ENCODE measurements at regions not wholly inside any gene's neighbourhood (a gene's known extent, or its start where the extent isn't known, plus 50 kb on each side); places are given as distances from the start of the nearest gene placed in this dataset.
"Not testable (repeated sequence)": the region's sequence is repeated elsewhere in the genome, so short reads cannot be mapped to it uniquely, and the experiment has no call there.

- Histone ChIP-seq H3K27me3 (ENCODE audit: control insufficient read depth in 2 of 2, insufficient read depth in 2 of 2, low read length in 2 of 2) (no peaks in the 10 kb centered on the region), H3K4me1 (ENCODE audit: control insufficient read depth in 2 of 2, insufficient read depth in 2 of 2, low read length in 2 of 2) (peaks cover 0 to 3% of the 10 kb centered on the region in 2 donors), H3K27ac (ENCODE audit: low read depth, low read length) (no peak overlapping the region), H3K4me3 (ENCODE audit: low read length) (no peak overlapping the region), H3K9me3 (ENCODE audit: control insufficient read depth in 2 of 3, low read length in 3 of 3) (no peaks in the 10 kb centered on the region), H3K36me3 (ENCODE audit: control insufficient read depth in 2 of 3, insufficient read depth in 3 of 3, low read length in 3 of 3) (no peaks in the 10 kb centered on the region)
- peaks cover 5 to 51% (median 14%) of the 10 kb centered on the region in 5 donors for H3K27me3 Mint-ChIP-seq
- peaks cover 0 to 20% (median 6%) of the 10 kb centered on the region in 7 donors for H3K4me1 Mint-ChIP-seq
- ChIA-PET CTCF (interaction anchor here (0.5 to 11.8 kb wide), 16 partner anchors 10 to 632 kb away, joined by 3 to 130 read pairs (median 3); no protein-coding TSS in a partner anchor), POLR2A (no interaction called here)
- intact Hi-C loops (cut with micrococcal nuclease): loop anchor here (1.0 to 5.0 kb wide), 8 partner anchors 83 to 1185 kb away; partner anchors contain the start of genes CD58 (in 1 of the 2) and TRIM45 (in 1 of the 2)
- H3K27ac Mint-ChIP-seq: no peak overlapping the region
- no peak for DNase-seq
- ATAC-seq: no peak
- H3K4me3 Mint-ChIP-seq: no peak overlapping the region
- H3K9me3 Mint-ChIP-seq: no peaks in the 10 kb centered on the region
- no peaks in the 10 kb centered on the region for H3K36me3 Mint-ChIP-seq
Measured at GRCh38 chr1:117757668-117758067, 151.8 kb downstream of the TENT5C start.

DNA sequence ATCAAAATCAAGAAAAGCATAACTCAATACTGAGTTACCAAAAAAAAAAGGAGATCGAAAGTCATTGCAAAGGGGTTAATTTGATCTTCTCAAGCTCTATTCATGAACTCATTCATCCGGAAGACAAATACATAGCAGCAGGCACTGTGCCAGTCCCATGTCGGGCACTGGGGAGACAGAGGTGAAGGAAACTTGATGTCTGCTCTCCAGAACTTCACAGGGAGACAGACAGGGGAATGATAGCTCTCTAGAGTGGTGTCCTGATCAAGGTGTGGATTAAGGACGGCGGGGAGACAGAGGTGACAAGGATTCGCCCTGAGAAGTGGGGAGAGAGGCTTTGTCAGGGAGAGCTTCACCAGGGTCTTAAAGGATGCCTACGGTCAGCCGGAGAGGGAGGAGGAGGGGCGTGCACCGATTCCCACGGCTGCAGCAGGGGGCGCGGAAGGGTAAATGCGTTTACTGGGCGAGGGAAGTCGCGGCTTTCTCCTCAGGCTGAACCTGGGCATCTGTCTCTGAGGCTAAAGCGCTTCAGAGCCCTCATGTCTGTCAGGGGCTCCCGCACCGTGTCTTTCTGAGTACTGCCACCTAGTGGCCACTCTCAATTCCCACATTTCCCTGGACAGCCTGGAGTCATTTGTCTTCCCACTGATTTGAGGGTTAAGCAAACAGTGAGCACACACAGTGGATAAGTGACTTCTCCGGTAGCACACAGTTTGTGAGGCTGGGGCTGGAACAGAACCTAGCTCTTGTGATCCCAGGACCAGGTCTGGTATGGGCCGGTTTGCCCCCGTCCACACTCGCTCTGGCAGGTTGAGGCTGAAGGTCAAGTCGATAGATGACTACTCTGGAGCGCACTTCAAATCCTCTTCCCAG is 152.8 kb downstream of the TENT5C start:
- H3K27me3 Mint-ChIP-seq: peaks cover 0 to 43% (median 5%) of the 10 kb centered on the region in 5 donors
- POLR2A ChIA-PET: no interaction called here
- CTCF ChIA-PET: interaction anchor here (0.5 to 11.8 kb wide), 15 partner anchors 11 to 861 kb away, joined by 3 to 130 read pairs (median 3); no protein-coding TSS in a partner anchor
- peaks cover 0 to 3% of the 10 kb centered on the region in 2 donors for H3K4me1 ChIP-seq (ENCODE audit: control insufficient read depth in 2 of 2, insufficient read depth in 2 of 2, low read length in 2 of 2)
- no peaks in the 10 kb centered on the region for H3K9me3 ChIP-seq (ENCODE audit: control insufficient read depth in 2 of 3, low read length in 3 of 3)
- no peak overlapping the region for H3K27ac ChIP-seq (ENCODE audit: low read depth, low read length)
- H3K36me3 ChIP-seq (ENCODE audit: control insufficient read depth in 2 of 3, insufficient read depth in 3 of 3, low read length in 3 of 3): no peaks in the 10 kb centered on the region
- H3K4me3 Mint-ChIP-seq: peak overlapping the region; percentile 66 to 93 (median 84)
- H3K4me1 Mint-ChIP-seq: peaks cover 0 to 16% (median 6%) of the 10 kb centered on the region in 7 donors
- H3K27ac Mint-ChIP-seq: peak overlapping the region in 4 of 9 donors; percentile 3 to 47 (median 42)
- no peaks in the 10 kb centered on the region for H3K36me3 Mint-ChIP-seq
- intact Hi-C loops (cut with micrococcal nuclease): loop anchor here (1.0 to 5.0 kb wide), 9 partner anchors 84 to 1186 kb away; partner anchors contain the start of genes CD58 (in 1 of the 2) and TRIM45 (in 1 of the 2)
- ATAC-seq (peak; percentile 95), DNase-seq (peak; percentile 35 to 68 (median 61))
- peak overlapping the region; percentile 59 for H3K4me3 ChIP-seq (ENCODE audit: low read length)
- H3K27me3 ChIP-seq (ENCODE audit: control insufficient read depth in 2 of 2, insufficient read depth in 2 of 2, low read length in 2 of 2): no peaks in the 10 kb centered on the region
- no peaks in the 10 kb centered on the region for H3K9me3 Mint-ChIP-seq

DNA sequence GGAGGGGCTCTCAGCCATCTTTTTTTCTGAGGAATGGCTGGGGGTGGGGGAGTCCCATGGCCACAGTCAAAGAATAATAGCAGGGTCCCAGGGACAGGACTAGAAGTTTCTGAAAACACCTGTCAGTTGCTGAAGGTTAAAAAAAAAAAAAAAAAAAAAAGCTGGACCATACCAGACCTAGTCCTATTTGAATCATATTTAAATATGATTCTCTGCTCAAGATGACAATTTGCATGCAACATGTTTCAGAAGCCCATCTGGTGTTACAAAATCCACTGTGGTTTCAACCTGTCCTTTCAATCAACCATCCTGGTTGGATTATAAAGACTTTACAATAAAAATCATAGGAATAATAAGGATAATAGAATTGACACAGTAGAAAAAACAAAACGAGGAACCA is 153.7 kb downstream of the TENT5C start:
- Histone ChIP-seq H3K27ac (ENCODE audit: low read depth, low read length) (no peak overlapping the region), H3K4me1 (ENCODE audit: control insufficient read depth in 2 of 2, insufficient read depth in 2 of 2, low read length in 2 of 2) (no peaks in the 10 kb centered on the region), H3K9me3 (ENCODE audit: control insufficient read depth in 2 of 3, low read length in 3 of 3) (no peaks in the 10 kb centered on the region), H3K4me3 (ENCODE audit: low read length) (no peak overlapping the region), H3K36me3 (ENCODE audit: control insufficient read depth in 2 of 3, insufficient read depth in 3 of 3, low read length in 3 of 3) (no peaks in the 10 kb centered on the region), H3K27me3 (ENCODE audit: control insufficient read depth in 2 of 2, insufficient read depth in 2 of 2, low read length in 2 of 2) (no peaks in the 10 kb centered on the region)
- POLR2A ChIA-PET: interaction anchor here (0.8 kb wide), 1 partner anchor 259 kb away, joined by 3 read pairs; no protein-coding TSS in a partner anchor
- intact Hi-C loops (cut with micrococcal nuclease): loop anchor here (1.0 to 5.0 kb wide), 4 partner anchors 138 to 1187 kb away; partner anchors contain the start of genes CD58 (in 1 of the 2) and TRIM45 (in 1 of the 2)
- Mint-ChIP-seq H3K9me3 (peaks cover 0 to 1% (median 0%) of the 10 kb centered on the region in 11 donors), H3K4me1 (peaks cover 0 to 11% (median 6%) of the 10 kb centered on the region in 7 donors), H3K27ac (no peak overlapping the region), H3K27me3 (peaks cover 0 to 38% (median 4%) of the 10 kb centered on the region in 5 donors), H3K36me3 (no peaks in the 10 kb centered on the region), H3K4me3 (no peak overlapping the region)
- CTCF ChIA-PET: interaction anchor here (0.8 to 11.8 kb wide), 4 partner anchors 48 to 249 kb away, joined by 3 to 130 read pairs (median 54); no protein-coding TSS in a partner anchor
- DNase-seq: no peak
- ATAC-seq: no peak

DNA sequence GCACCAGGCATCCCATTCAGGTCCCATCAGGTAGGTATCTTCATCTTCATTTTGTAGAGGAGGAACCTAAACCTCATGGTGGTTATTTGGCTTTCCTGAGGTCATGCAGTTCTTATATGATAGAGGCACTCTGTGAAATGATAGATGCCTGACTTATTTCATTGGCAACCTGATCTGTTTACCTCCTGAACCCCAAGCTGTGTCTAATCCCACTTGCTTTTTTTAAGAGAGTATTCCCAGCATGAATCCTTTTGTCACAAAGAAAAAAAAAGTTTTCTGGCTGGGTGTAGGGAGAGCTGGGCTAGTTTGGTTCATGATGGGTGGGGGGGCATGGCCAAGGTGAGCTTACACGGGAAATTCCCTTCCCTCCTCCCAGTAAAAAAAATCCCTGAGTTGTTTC is 154.2 kb downstream of the TENT5C start:
- no peak overlapping the region for H3K4me3 ChIP-seq (ENCODE audit: low read length)
- H3K27me3 ChIP-seq (ENCODE audit: control insufficient read depth in 2 of 2, insufficient read depth in 2 of 2, low read length in 2 of 2): no peaks in the 10 kb centered on the region
- intact Hi-C loops (cut with micrococcal nuclease): no loop called here
- ATAC-seq (no peak), DNase-seq (no peak)
- peaks cover 0 to 2% (median 0%) of the 10 kb centered on the region in 11 donors for H3K9me3 Mint-ChIP-seq
- H3K4me1 ChIP-seq (ENCODE audit: control insufficient read depth in 2 of 2, insufficient read depth in 2 of 2, low read length in 2 of 2): no peaks in the 10 kb centered on the region
- H3K36me3 Mint-ChIP-seq: no peaks in the 10 kb centered on the region
- ChIA-PET POLR2A (interaction anchor here (0.8 kb wide), 1 partner anchor 260 kb away, joined by 3 read pairs; no protein-coding TSS in a partner anchor), CTCF (interaction anchor here (1.1 to 11.8 kb wide), 2 partner anchors 49 to 225 kb away, joined by 4 to 130 read pairs; no protein-coding TSS in a partner anchor)
- H3K4me3 Mint-ChIP-seq: no peak overlapping the region
- peaks cover 0 to 38% (median 4%) of the 10 kb centered on the region in 5 donors for H3K27me3 Mint-ChIP-seq
- H3K27ac ChIP-seq (ENCODE audit: low read depth, low read length): no peak overlapping the region
- H3K9me3 ChIP-seq (ENCODE audit: control insufficient read depth in 2 of 3, low read length in 3 of 3): no peaks in the 10 kb centered on the region
- no peak overlapping the region for H3K27ac Mint-ChIP-seq
- no peaks in the 10 kb centered on the region for H3K36me3 ChIP-seq (ENCODE audit: control insufficient read depth in 2 of 3, insufficient read depth in 3 of 3, low read length in 3 of 3)
- peaks cover 0 to 11% (median 6%) of the 10 kb centered on the region in 7 donors for H3K4me1 Mint-ChIP-seq

DNA sequence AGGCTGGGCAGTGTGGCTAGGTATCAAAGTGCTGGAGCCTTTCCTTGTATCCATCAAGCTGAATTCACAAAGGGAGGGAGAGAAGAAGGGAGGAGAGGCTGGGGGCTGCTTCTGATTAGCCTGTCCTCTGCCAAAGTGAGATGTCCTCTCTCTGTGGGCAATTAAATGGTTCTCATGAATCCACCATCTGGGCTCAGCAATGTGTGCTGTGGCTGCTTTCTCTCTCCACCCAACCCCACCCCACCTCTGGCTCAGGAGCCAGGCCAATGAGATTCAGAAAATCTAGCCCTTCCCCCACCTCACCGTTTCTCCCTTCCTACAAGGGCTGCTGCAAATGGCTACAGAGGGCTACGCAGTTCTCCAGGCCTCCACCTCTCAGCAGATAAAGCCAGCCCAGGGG is 154.6 kb downstream of the TENT5C start:
- Mint-ChIP-seq H3K27ac (no peak overlapping the region), H3K4me1 (peaks cover 0 to 11% (median 6%) of the 10 kb centered on the region in 7 donors)
- POLR2A ChIA-PET: interaction anchor here (0.8 kb wide), 1 partner anchor 260 kb away, joined by 3 read pairs; no protein-coding TSS in a partner anchor

GRCh38 chr1:117767756-117768155 is 161.7 kb downstream of the GDAP2 start:
- H3K36me3 ChIP-seq (ENCODE audit: control insufficient read depth in 2 of 3, insufficient read depth in 3 of 3, low read length in 3 of 3); H3K27ac Mint-ChIP-seq; H3K4me1 ChIP-seq (ENCODE audit: control insufficient read depth in 2 of 2, insufficient read depth in 2 of 2, low read length in 2 of 2); intact Hi-C loops (cut with micrococcal nuclease); H3K4me3 Mint-ChIP-seq; CTCF ChIA-PET; DNase-seq; H3K4me1 Mint-ChIP-seq; POLR2A ChIA-PET; H3K27ac ChIP-seq (ENCODE audit: low read depth, low read length); ATAC-seq; H3K27me3 ChIP-seq (ENCODE audit: control insufficient read depth in 2 of 2, insufficient read depth in 2 of 2, low read length in 2 of 2); H3K4me3 ChIP-seq (ENCODE audit: low read length): not testable (repeated sequence)
- H3K9me3 ChIP-seq (ENCODE audit: control insufficient read depth in 2 of 3, low read length in 3 of 3): peaks cover 9 to 21% (median 11%) of the 10 kb centered on the region in 3 experiments
- H3K36me3 Mint-ChIP-seq: peaks cover 4 to 21% (median 11%) of the 10 kb centered on the region in 5 donors
- peaks cover 12 to 62% (median 30%) of the 10 kb centered on the region in 11 donors for H3K9me3 Mint-ChIP-seq
- H3K27me3 Mint-ChIP-seq: peaks cover 8 to 37% (median 18%) of the 10 kb centered on the region in 5 donors

More for the DNA sequence above, 154.6 kb downstream of the TENT5C start:
- ATAC-seq (no peak), DNase-seq (no peak)
- Histone ChIP-seq H3K27ac (ENCODE audit: low read depth, low read length) (no peak overlapping the region), H3K4me3 (ENCODE audit: low read length) (no peak overlapping the region), H3K27me3 (ENCODE audit: control insufficient read depth in 2 of 2, insufficient read depth in 2 of 2, low read length in 2 of 2) (no peaks in the 10 kb centered on the region), H3K36me3 (ENCODE audit: control insufficient read depth in 2 of 3, insufficient read depth in 3 of 3, low read length in 3 of 3) (no peaks in the 10 kb centered on the region), H3K4me1 (ENCODE audit: control insufficient read depth in 2 of 2, insufficient read depth in 2 of 2, low read length in 2 of 2) (no peaks in the 10 kb centered on the region), H3K9me3 (ENCODE audit: control insufficient read depth in 2 of 3, low read length in 3 of 3) (no peaks in the 10 kb centered on the region)
- H3K4me3 Mint-ChIP-seq: no peak overlapping the region
- no peaks in the 10 kb centered on the region for H3K36me3 Mint-ChIP-seq
- CTCF ChIA-PET: interaction anchor here (0.9 to 11.8 kb wide), 3 partner anchors 49 to 246 kb away, joined by 3 to 130 read pairs (median 4); no protein-coding TSS in a partner anchor
- H3K9me3 Mint-ChIP-seq: peaks cover 0 to 2% (median 0%) of the 10 kb centered on the region in 11 donors
- intact Hi-C loops (cut with micrococcal nuclease): no loop called here
- peaks cover 0 to 38% (median 4%) of the 10 kb centered on the region in 5 donors for H3K27me3 Mint-ChIP-seq

Data from naive thymus-derived CD4-positive, alpha-beta T cell (primary cell).